Mesothelial cell of epicardium (in vitro differentiated cells): ENCODE measurements at regions not wholly inside any gene's neighbourhood (a gene's known extent, or its start where the extent isn't known, plus 50 kb on each side); places are given as distances from the start of the nearest gene placed in this dataset.
"Not testable (repeated sequence)": the region's sequence is repeated elsewhere in the genome, so short reads cannot be mapped to it uniquely, and the experiment has no call there.

Source experiments
- DNase-seq, 2 experiments: peaks; one replicate each; pipeline ENCODE4 v3.0.0; 2021; ENCODE audit warnings: low spot score in 2 of 2; ENCODE audit not compliant: unreplicated experiment in 2 of 2
- H3K27ac Mint-ChIP-seq: 2 replicates; pipeline ENCODE4 v1.8.0; 2021; ENCODE audit warnings: mixed read lengths
- H3K27me3 Mint-ChIP-seq: 2 replicates; pipeline ENCODE4 v1.8.0; 2021; ENCODE audit warnings: low read depth, mixed read lengths
- H3K36me3 Mint-ChIP-seq: 2 replicates; pipeline ENCODE4 v1.8.0; 2021; ENCODE audit warnings: mixed read lengths
- H3K4me1 Mint-ChIP-seq: 2 replicates; pipeline ENCODE4 v1.8.0; 2021; ENCODE audit warnings: mixed read lengths
- H3K4me3 Mint-ChIP-seq: 2 replicates; pipeline ENCODE4 v1.8.0; 2021; ENCODE audit warnings: mild to moderate bottlenecking, moderate library complexity, mixed read lengths
- H3K9me3 Mint-ChIP-seq: 2 replicates; pipeline ENCODE4 v1.8.0; 2021; ENCODE audit warnings: mixed read lengths
- TF ChIP-seq, protein P1 (sequence below): fragments of 200-600 bp; sonication (generic); IDR thresholded peaks from one replicate; pipeline ENCODE4 v1.5.0; 2021; ENCODE audit warnings: antibody characterized with exemption; ENCODE audit not compliant: unreplicated experiment

DNA sequence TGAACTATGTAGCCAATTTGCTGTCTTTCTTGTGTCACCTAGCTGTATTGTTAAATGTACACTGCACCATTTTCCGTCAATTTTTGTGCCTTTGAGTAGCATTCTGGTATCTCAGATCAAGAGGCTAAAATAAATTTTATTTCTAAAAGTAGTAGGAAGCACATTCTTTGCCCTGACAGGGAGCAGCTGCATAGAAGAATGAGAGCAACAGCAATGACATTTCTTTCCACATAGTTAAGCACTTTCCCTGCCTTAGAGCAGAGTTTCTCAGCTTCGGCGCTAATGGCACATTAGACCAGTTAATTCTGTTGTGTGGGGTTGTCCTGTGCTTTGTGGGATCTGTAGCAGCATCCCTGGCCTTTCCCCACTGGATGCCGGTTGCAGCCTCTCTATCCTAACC lies 173.9 kb downstream of the CHIC2 start:
- Mint-ChIP-seq H3K9me3 (no peaks in the 10 kb centered on the region), H3K27ac (no peak overlapping the region), H3K4me3 (no peak overlapping the region), H3K36me3 (no peaks in the 10 kb centered on the region), H3K4me1 (peaks cover 24% of the 10 kb centered on the region), H3K27me3 (no peaks in the 10 kb centered on the region)
- TF ChIP-seq, protein P1, sequence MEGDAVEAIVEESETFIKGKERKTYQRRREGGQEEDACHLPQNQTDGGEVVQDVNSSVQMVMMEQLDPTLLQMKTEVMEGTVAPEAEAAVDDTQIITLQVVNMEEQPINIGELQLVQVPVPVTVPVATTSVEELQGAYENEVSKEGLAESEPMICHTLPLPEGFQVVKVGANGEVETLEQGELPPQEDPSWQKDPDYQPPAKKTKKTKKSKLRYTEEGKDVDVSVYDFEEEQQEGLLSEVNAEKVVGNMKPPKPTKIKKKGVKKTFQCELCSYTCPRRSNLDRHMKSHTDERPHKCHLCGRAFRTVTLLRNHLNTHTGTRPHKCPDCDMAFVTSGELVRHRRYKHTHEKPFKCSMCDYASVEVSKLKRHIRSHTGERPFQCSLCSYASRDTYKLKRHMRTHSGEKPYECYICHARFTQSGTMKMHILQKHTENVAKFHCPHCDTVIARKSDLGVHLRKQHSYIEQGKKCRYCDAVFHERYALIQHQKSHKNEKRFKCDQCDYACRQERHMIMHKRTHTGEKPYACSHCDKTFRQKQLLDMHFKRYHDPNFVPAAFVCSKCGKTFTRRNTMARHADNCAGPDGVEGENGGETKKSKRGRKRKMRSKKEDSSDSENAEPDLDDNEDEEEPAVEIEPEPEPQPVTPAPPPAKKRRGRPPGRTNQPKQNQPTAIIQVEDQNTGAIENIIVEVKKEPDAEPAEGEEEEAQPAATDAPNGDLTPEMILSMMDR = no peak
- DNase-seq = no peak

DNA sequence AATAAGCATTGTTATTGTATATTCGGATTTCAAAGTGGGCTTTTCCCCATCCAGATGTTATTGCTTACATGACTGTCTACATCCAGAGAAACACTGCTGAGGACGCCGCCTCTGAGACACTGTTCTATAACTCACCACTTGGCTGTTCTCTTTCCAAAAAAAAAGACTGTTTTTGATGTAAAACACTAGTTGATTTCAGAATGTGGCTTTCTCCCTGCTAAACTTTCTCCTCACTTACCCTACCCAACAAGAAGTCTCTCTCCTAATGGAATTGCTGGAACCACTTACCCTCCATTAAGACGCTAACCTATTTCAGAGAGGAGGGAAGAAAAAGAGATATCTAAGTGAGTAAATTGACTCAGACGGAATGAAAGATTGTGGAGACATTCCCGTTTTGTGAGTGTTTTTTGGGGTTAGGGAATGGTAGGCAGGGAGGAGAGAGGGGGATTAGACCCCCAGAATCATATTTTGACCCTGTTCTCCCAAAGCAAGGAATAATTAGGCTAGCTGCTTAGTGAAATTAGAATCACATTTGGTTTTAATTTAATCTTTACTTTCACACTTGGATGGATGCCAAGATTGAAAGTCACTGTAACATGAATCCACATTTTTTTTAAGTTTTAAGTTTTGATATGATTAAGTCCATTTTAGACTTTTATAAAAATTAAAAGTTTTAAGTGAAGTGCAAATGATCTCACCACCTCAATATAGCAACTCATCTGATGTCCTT lies 174.9 kb downstream of the CHIC2 start:
- H3K9me3 Mint-ChIP-seq = no peaks in the 10 kb centered on the region
- peak overlapping the region; percentile 48 for H3K27ac Mint-ChIP-seq
- H3K4me3 Mint-ChIP-seq = no peak overlapping the region
- TF ChIP-seq, protein P1 = no peak
- peaks cover 4% of the 10 kb centered on the region for H3K27me3 Mint-ChIP-seq
- no peak for DNase-seq
- peaks cover 18% of the 10 kb centered on the region for H3K4me1 Mint-ChIP-seq
- no peaks in the 10 kb centered on the region for H3K36me3 Mint-ChIP-seq

DNA sequence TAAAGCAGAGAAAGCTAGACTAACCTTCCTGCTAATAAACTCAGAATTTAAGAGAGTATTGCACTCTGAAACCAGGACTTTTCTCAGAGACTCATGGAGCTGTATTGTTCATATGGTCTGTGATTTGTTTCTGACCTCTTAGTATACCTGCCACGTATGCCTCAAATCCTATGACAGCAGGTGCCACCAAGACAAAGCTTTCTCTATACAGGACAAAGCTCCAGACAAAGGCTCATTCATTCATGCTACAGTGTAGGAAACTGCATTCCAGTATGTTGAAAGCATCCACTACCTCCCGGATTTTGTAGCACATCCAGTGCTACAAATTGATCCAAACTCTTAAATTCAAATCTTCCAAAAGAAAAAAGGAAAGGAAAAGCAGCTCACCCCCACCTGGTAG lies 178.3 kb downstream of the CHIC2 start:
- H3K36me3 Mint-ChIP-seq = no peaks in the 10 kb centered on the region
- no peak for DNase-seq
- peaks cover 4% of the 10 kb centered on the region for H3K27me3 Mint-ChIP-seq
- H3K27ac Mint-ChIP-seq = no peak overlapping the region
- H3K4me1 Mint-ChIP-seq = peaks cover 18% of the 10 kb centered on the region
- TF ChIP-seq, protein P1 = no peak
- H3K4me3 Mint-ChIP-seq = no peak overlapping the region
- H3K9me3 Mint-ChIP-seq = peaks cover 6% of the 10 kb centered on the region

DNA sequence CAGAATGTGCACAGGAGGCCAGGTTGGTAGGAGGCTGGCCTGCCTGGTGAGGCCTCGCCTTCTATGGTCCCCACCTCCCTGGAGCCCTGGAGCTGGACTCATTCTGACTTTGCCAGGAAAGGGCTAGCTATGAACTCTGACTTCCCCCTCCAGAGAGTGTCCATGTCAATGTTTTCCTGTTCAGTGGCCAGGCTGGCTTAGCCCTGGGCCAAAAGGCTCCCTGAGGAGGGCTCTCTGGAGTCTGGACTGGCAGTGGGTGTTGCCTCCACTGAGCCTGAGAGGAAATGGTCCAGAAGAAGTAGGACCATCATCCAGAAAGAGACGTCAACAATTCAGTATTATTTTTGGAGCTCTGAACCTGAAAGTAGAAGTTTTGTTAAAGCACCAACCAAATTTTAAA lies 178.7 kb downstream of the CHIC2 start:
- Mint-ChIP-seq H3K36me3 (no peaks in the 10 kb centered on the region), H3K9me3 (peaks cover 6% of the 10 kb centered on the region), H3K27me3 (peaks cover 4% of the 10 kb centered on the region), H3K4me1 (peaks cover 17% of the 10 kb centered on the region), H3K27ac (no peak overlapping the region), H3K4me3 (no peak overlapping the region)
- DNase-seq = no peak
- TF ChIP-seq, protein P1 = no peak

DNA sequence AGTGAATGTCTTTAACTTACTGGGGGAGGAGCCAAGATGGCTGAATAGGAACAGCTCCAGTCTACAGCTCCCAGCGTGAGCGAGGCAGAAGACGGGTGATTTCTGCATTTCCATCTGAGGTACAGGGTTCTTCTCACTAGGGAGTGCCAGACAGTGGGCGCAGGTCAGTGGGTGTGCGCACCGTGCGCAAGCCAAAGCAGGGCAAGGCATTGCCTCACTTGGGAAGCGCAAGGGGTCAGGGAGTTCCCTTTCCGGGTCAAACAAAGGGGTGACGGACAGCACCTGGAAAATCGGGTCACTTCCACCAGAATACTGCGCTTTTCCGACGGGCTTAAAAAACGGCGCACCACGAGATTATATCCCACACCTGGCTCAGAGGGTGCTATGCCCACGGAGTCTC lies 187.3 kb downstream of the CHIC2 start:
- H3K9me3 Mint-ChIP-seq, H3K4me1 Mint-ChIP-seq, DNase-seq, H3K36me3 Mint-ChIP-seq, H3K27ac Mint-ChIP-seq, H3K27me3 Mint-ChIP-seq: not testable (repeated sequence)
- peak overlapping the region; percentile 24 for H3K4me3 Mint-ChIP-seq

DNA sequence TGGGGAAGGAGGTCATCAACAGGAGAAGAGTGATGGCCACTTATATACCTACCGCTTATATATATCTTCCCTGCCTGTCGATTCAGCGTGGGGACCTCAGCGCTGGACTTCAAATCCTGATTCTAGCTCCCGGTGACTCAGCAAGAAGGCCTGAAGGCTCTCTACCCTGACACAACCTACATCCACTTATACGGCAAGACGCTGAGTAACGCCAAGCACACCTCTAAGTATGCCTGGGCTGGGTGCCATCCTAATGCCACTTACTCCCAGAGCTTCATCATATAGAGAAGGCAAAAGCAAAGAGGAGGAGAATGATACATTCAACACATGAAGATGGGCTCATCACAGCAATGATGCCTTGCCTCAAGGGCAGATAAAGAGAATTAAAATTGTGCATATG lies 198.3 kb downstream of the CHIC2 start:
- H3K9me3 Mint-ChIP-seq = no peaks in the 10 kb centered on the region
- H3K36me3 Mint-ChIP-seq = no peaks in the 10 kb centered on the region
- no peak overlapping the region for H3K27ac Mint-ChIP-seq
- TF ChIP-seq, protein P1 = no peak
- H3K4me1 Mint-ChIP-seq = peaks cover 29% of the 10 kb centered on the region
- no peak for DNase-seq
- no peaks in the 10 kb centered on the region for H3K27me3 Mint-ChIP-seq
- no peak overlapping the region for H3K4me3 Mint-ChIP-seq
